Gastroesophageal sphincter (tissue), 4 donors: ENCODE measurements at regions not wholly inside any gene's neighbourhood (a gene's known extent, or its start where the extent isn't known, plus 50 kb on each side); places are given as distances from the start of the nearest gene placed in this dataset.
"Not testable (repeated sequence)": the region's sequence is repeated elsewhere in the genome, so short reads cannot be mapped to it uniquely, and the experiment has no call there.

Experiments
- ATAC-seq: fragments of 150-250 bp; one replicate; pipeline ENCODE4 v1.9.1; 2016; ENCODE audit warnings: mild to moderate bottlenecking, moderate library complexity
- H3K27ac ChIP-seq, 4 donors: fragments of 200-600 bp; sonication (generic) in 3 of 4; 1 replicate in 3 of 4; 2 replicates in 1 of 4; pipeline ENCODE4 v1.5.1; 2016 to 2019
- H3K27me3 ChIP-seq: fragments of 200-600 bp; sonication (generic); one replicate; pipeline ENCODE4 v1.5.1; 2019
- H3K36me3 ChIP-seq, 2 donors: fragments of 200-600 bp; sonication (generic); one replicate each; pipeline ENCODE4 v1.5.1; 2019; ENCODE audit warnings: control low read depth in 1 of 2
- H3K4me1 ChIP-seq, 3 donors: fragments of 200-600 bp; sonication (generic); 1 replicate in 2 of 3; 2 replicates in 1 of 3; pipeline ENCODE4 v1.5.1; 2016 to 2019; ENCODE audit warnings: control low read depth in 2 of 3
- H3K4me3 ChIP-seq, 2 donors: fragments of 200-600 bp; sonication (generic); one replicate each; pipeline ENCODE4 v1.5.1; 2019; ENCODE audit warnings: mild to moderate bottlenecking in 1 of 2, moderate library complexity in 1 of 2
- H3K9me3 ChIP-seq, 3 donors: fragments of 200-600 bp; sonication (generic); one replicate each; pipeline ENCODE4 v1.5.1; 2017 to 2019; ENCODE audit warnings: control low read depth in 2 of 3
- EP300 ChIP-seq: sonication (generic); formaldehyde crosslinking; IDR thresholded peaks from one replicate; pipeline ENCODE4 v1.6.1; 2017; ENCODE audit warnings: antibody characterized with exemption, mild to moderate bottlenecking
- POLR2A ChIP-seq, 2 donors: fragments of 450-650 bp; IDR thresholded peaks; one replicate each; pipeline ENCODE4 v1.6.1; 2017; ENCODE audit warnings: antibody characterized with exemption in 2 of 2, mild to moderate bottlenecking in 2 of 2, moderate library complexity in 1 of 2
- POLR2AphosphoS5 ChIP-seq: sonication (generic); formaldehyde crosslinking; IDR thresholded peaks from one replicate; pipeline ENCODE4 v1.6.1; 2017; ENCODE audit warnings: antibody characterized with exemption
- WGBS, 2 donors: methylation state at CpG; one replicate each; pipeline ENCODE4 v1.1.5; 2018; ENCODE audit warnings: low coverage in 1 of 2; 5-methylcytosine and 5-hydroxymethylcytosine counted together
- TF ChIP-seq, protein P1 (sequence below), 4 experiments: fragments of 200-600 bp in 2 of 4; fragments of 450-650 bp in 2 of 4; sonication (generic) in 1 of 4; IDR thresholded peaks; one replicate each; pipeline ENCODE4 v1.5.1; 2017 to 2019; ENCODE audit warnings: antibody characterized with exemption in 4 of 4, mild to moderate bottlenecking in 2 of 4, moderate library complexity in 2 of 4

GRCh38 chr2:144120487-144120886, 399.4 kb downstream of the ZEB2 start:
- no peaks in the 10 kb centered on the region for H3K27me3 ChIP-seq
- TF ChIP-seq EP300, result no peak
- TF ChIP-seq, protein P1, sequence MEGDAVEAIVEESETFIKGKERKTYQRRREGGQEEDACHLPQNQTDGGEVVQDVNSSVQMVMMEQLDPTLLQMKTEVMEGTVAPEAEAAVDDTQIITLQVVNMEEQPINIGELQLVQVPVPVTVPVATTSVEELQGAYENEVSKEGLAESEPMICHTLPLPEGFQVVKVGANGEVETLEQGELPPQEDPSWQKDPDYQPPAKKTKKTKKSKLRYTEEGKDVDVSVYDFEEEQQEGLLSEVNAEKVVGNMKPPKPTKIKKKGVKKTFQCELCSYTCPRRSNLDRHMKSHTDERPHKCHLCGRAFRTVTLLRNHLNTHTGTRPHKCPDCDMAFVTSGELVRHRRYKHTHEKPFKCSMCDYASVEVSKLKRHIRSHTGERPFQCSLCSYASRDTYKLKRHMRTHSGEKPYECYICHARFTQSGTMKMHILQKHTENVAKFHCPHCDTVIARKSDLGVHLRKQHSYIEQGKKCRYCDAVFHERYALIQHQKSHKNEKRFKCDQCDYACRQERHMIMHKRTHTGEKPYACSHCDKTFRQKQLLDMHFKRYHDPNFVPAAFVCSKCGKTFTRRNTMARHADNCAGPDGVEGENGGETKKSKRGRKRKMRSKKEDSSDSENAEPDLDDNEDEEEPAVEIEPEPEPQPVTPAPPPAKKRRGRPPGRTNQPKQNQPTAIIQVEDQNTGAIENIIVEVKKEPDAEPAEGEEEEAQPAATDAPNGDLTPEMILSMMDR (IDR thresholded peaks at IDR 0.05), result no peak
- no peak for TF ChIP-seq POLR2A (IDR thresholded peaks at IDR 0.05)
- TF ChIP-seq POLR2AphosphoS5, result no peak
- H3K4me1 ChIP-seq, result no peaks in the 10 kb centered on the region
- H3K27ac ChIP-seq, result no peak overlapping the region
- WGBS, 2 donors, result 94 to 96% methylated on average over 4 of the region's 4 CpGs
- no peaks in the 10 kb centered on the region for H3K9me3 ChIP-seq
- ATAC-seq, result no peak
- H3K36me3 ChIP-seq, result no peaks in the 10 kb centered on the region
- no peak overlapping the region for H3K4me3 ChIP-seq

GRCh38 chr2:144117086-144117485, 402.8 kb downstream of the ZEB2 start:
- ATAC-seq, result no peak
- Histone ChIP-seq H3K27ac (no peak overlapping the region), H3K36me3 (no peaks in the 10 kb centered on the region), H3K9me3 (no peaks in the 10 kb centered on the region), H3K27me3 (no peaks in the 10 kb centered on the region), H3K4me3 (no peak overlapping the region), H3K4me1 (no peaks in the 10 kb centered on the region)
- TF ChIP-seq POLR2AphosphoS5 (no peak), EP300 (no peak), POLR2A (IDR thresholded peaks at IDR 0.05) (no peak)
- TF ChIP-seq, protein P1 (IDR thresholded peaks at IDR 0.05), result no peak
- WGBS, 2 donors, result 91 to 95% methylated on average over 3 of the region's 3 CpGs

DNA sequence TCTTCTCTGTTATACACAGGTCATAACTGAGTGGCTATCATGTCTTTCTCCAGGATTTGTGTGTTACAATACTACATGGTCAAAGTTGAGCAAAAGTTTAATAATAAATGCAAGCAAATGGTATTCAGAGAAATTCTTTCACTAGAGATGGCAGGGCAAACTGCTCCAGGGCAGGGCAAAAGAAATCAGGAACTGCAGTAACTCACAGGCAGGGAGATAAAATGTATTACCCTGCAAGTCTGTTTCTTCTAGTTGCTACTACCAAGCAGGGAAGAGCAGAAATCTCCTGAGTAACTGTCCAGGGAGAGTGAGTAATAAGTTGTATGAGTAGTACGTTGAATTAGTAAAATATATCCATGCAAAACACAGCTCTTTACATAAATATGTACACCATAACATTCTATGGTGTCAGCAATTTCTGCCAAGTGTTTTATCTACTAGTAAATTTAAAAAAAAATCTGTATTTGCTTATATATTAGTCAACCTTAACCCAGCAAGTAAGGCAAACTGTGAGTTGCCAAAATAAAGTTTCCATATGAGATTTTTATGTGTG, 404.1 kb downstream of the ZEB2 start:
- H3K27me3 ChIP-seq, result no peaks in the 10 kb centered on the region
- no peak for TF ChIP-seq POLR2AphosphoS5
- TF ChIP-seq, protein P1 (IDR thresholded peaks at IDR 0.05), result no peak
- TF ChIP-seq POLR2A (IDR thresholded peaks at IDR 0.05), result no peak
- no peak for TF ChIP-seq EP300
- no peak overlapping the region for H3K4me3 ChIP-seq
- H3K36me3 ChIP-seq, result no peaks in the 10 kb centered on the region
- 55 to 89% methylated on average over 1 of the region's 1 CpG for WGBS, 2 donors
- no peak overlapping the region for H3K27ac ChIP-seq
- ATAC-seq, result no peak
- H3K9me3 ChIP-seq, result no peaks in the 10 kb centered on the region
- H3K4me1 ChIP-seq, result no peaks in the 10 kb centered on the region

DNA sequence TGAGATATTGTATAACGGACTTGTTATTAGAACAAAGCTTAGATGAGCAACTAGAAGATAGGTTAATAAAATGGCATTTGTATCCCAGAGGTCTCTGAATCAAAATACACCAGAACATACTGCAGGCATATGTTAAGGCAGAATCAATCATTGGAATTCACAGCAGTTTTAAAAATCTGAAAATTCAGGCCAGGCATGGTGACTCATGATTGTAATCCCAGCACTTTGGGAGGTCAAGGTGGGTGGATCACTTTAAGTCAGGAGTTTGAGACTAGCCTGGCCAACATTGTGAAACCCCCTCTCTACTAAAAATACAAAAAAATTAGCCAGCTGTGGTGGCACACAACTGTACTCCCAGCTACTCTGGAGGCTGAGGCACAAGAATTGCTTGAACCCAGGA, 405.2 kb downstream of the ZEB2 start:
- no peak for TF ChIP-seq POLR2A (IDR thresholded peaks at IDR 0.05)
- TF ChIP-seq, protein P1 (IDR thresholded peaks at IDR 0.05), result no peak
- TF ChIP-seq POLR2AphosphoS5, result no peak
- no peak for TF ChIP-seq EP300
- H3K27me3 ChIP-seq, result no peaks in the 10 kb centered on the region
- H3K27ac ChIP-seq, result no peak overlapping the region
- H3K4me3 ChIP-seq, result no peak overlapping the region
- H3K36me3 ChIP-seq, result no peaks in the 10 kb centered on the region
- no peaks in the 10 kb centered on the region for H3K4me1 ChIP-seq
- no peaks in the 10 kb centered on the region for H3K9me3 ChIP-seq
- no peak for ATAC-seq
- 92 to 100% methylated on average over 1 of the region's 1 CpG for WGBS, 2 donors

DNA sequence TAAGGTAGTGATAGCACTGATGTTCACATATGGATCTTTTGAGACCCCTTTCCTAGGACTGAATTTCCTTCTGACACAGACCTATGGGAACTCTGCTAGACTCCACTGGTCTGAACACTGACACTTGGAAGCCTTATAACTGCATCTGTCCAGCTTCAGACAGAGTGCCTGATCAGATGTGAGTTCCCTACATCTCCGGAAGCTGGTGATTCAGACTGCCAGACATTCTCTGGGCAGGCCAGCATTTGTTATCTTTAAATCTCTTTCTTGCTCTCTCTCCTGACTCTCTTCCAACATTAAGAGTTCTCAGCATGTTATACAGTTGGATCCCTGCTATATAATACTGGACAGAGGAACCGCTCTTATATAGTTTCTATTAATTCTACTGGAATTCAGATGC, 408.5 kb downstream of the ZEB2 start:
- Histone ChIP-seq H3K4me1 (no peaks in the 10 kb centered on the region), H3K27me3 (no peaks in the 10 kb centered on the region), H3K4me3 (no peak overlapping the region), H3K36me3 (no peaks in the 10 kb centered on the region), H3K27ac (no peak overlapping the region), H3K9me3 (no peaks in the 10 kb centered on the region)
- no peak for ATAC-seq
- 20 to 45% methylated on average over 1 to 2 of the region's 2 CpGs for WGBS, 2 donors
- no peak for TF ChIP-seq EP300
- TF ChIP-seq, protein P1 (IDR thresholded peaks at IDR 0.05), result no peak
- TF ChIP-seq POLR2AphosphoS5, result no peak
- TF ChIP-seq POLR2A (IDR thresholded peaks at IDR 0.05), result no peak

GRCh38 chr2:144106104-144106503, 413.8 kb downstream of the ZEB2 start:
- 94 to 100% methylated on average over 2 of the region's 3 CpGs for WGBS, 2 donors
- H3K9me3 ChIP-seq, result peaks cover 0 to 17% (median 0%) of the 10 kb centered on the region in 3 donors
- H3K36me3 ChIP-seq, H3K4me1 ChIP-seq, H3K27me3 ChIP-seq, ATAC-seq, H3K27ac ChIP-seq, H3K4me3 ChIP-seq: not testable (repeated sequence)
